Right hindlimb (tissue), 1 donor: ENCODE measurements at regions not wholly inside any gene's neighbourhood (a gene's known extent, or its start where the extent isn't known, plus 50 kb on each side); places are given as distances from the start of the nearest gene placed in this dataset.
"Not testable (repeated sequence)": the region's sequence is repeated elsewhere in the genome, so short reads cannot be mapped to it uniquely, and the experiment has no call there.

ENCODE experiments used
- DNase-seq: peaks from one replicate; pipeline ENCODE4 v3.0.0-alpha.2; 2018

- DNase-seq: no peak
Observed at GRCh38 chr12:114829833-114830232, 145.9 kb upstream of the TBX3 start.

DNA sequence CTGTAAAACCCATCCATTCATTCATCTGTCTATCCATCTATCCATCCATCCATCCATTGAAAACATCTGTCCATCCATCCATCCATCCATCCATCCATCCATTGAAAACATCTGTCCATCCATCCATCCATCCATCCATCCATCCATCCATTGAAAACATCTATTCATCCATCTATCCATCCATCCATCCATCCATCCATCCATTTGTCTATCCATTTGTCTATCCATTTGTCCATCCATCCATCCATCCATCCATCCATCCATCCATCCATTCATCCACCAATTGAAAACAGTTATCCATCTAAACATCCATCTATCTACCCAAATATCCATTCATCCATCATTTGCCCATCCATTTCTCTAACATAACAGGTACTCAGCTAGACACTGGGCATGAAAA lies 145.3 kb upstream of the TBX3 start:
- not testable (repeated sequence) for DNase-seq

GRCh38 chr12:114827461-114827860 lies 143.5 kb upstream of the TBX3 start:
- DNase-seq: no peak

GRCh38 chr12:114826244-114826643 lies 142.3 kb upstream of the TBX3 start:
- DNase-seq: no peak

DNA sequence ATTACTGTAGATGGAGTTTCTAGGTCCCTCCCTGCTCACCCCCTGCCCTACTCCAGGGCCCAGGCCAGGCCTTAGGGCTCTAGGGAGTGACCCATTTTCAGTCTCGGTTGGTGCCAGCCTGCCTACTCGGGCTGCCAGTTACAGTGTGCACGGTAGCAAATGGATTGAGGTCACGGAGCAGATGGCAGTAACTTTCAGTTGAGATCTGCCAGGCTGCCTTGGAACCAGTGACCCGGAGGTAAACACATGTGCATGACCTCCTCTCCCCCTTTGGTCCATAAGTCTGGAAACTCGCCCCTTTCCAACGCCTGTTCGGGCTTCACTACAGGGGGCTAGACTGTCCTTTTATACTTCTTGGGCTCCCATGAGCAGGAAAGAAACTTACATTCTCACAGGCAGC lies 139.7 kb upstream of the TBX3 start:
- DNase-seq: no peak

DNA sequence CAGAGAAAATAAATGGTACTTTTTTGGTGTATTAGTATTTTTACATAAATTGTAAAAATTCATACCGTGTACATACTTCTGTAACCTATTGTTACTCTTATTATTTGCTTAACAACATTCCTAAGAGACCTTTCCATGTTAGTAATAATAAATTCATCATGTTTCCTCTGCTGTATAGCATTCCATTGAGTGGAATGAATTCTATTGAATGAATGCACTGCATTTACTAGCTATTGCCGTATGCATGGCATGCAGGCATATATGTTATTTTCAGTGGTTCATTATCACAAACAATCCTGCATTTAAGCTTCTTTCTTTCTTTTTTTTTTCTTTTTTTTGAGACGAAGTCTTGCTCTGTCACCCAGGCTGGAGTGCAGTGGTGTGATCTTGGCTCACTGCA lies 137.6 kb upstream of the TBX3 start:
- DNase-seq: no peak

DNA sequence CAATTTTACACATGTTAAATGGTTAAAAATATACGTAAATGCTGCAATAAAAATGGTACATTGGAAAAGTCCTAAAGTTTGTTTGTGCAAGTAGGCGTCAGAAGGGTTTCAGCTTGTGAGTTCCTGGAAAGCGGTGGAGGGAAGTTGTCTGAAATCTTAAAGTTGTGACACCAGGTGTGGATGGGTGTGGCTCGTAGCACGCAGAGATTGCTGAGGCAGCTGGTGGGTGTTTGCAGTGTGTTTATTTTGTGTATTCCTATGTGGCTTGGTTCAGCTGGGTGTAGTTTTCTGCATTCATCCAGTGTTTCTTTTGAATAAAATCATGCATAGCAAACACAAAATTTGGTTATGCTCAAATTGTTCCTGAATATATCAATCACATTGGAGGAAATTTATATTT lies 136.8 kb upstream of the TBX3 start:
- DNase-seq: no peak

DNA sequence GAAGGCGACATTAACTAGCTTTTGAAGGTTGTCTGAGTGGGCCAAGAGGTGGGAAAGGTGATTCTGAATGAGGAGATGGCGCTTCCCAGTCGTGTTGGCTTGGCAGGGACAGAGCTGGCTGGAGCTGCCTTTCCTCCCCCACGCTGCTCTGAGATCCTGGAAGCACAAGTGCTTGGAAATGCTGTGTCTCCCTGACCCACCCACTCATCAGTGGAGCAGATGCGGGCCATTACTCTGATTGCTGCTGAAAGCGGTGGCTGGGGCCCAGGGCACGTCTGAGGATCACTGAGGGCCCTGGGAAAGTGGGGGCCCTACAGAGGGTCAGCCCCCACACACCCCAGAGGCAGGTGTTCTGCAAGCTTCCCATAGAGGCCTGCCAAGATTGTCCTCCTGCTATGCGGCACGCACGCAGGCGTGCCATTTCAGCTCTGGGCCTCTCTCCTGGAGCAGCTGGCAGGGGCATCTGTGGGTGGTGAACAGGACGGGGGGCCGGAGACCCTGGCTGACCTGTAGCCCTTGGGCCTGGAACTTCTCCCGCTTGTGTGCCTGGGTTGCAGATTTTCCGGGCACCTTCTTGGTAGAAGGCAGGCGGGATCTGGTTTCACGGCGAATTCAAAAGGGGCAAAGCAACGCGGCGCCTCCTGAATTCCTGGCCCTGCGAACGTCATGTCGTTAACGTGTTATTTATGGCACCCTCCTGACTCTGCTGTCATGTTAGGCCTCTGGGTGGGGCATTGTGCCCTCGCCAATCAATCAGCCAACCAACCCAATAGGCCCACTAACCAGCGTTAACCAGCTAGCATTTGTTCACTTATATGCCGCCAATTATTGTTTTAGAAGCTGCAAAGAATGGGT lies 133.8 kb upstream of the TBX3 start:
- DNase-seq: peak; percentile 87

DNA sequence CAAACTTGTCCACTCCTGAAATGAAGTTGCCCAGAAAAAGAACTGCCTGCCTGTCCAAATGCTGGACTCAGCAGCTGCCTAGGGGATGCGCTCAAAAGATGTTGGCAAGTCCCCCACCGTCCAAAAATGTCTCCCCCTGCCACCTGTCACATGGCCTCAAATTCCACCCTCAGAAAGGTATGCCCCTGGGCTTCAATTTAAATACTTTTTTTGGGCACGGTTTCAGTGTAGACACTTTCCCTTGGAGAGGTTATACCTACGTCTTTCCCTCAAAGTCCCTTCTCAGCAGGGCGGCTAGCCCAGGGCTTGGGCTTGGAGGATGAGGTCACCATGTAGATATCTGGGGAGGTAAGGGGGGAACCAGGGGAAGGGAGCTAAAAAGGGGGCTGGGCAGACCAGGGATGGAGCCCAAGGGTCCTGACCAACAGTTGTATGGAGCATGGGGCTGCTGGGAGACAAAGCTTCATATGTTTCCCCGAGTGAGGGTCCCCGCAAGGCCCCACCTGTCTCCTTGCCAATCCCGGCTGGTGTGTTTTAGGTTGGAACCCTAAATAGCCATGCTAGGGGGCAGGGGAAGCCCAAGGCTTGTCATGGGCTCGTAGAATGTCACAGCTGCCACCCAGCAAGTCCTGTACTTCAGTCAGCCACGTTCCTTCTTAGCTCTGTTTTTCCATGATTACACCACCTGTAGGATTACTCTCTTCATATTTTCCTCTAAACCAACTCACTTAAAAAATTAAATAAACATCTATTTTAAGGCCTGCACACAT lies 131.2 kb upstream of the TBX3 start:
- no peak for DNase-seq

GRCh38 chr12:114812858-114813761 lies 129.1 kb upstream of the TBX3 start:
- peak; percentile 35 for DNase-seq

DNA sequence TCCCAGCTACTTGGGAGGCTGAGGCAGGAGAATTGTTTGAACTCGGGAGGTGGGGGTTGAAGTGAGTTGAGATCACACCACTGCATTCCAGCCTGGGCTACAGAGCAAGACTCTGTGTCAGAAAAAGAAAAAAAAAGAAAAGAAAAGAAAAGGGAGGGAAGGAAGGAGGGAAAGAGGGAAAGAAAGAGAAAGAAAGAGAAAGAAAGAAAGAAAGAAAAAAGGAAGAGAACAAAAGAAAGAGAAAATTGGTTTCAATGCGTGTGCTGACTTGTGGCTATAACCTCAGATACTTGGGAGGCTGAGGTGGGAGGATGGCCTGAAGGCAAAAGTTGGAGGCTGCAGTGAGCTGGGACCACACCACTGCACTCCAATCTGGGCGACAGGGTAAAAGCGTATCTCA lies 128.4 kb upstream of the TBX3 start:
- DNase-seq: no peak

DNA sequence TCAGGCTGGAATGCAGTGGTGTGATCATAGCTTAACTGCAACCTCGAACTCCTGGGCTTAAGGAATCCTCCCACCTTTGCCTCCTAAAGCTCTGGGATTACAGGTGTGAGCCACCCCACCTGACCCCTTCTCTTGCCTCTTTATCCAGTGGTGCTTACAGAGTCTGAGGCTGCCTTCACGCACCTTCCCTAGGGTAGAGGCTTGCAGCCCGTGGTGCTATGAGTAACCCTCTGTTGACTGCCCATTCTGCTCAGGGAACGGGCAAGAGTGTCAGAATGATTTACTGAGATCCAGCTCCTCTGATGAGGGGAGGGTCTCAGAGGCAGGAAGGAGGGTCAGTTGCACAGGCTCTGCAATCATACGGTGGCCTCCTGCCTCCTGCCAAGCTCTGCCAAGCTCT lies 125.1 kb upstream of the TBX3 start:
- DNase-seq: no peak

DNA sequence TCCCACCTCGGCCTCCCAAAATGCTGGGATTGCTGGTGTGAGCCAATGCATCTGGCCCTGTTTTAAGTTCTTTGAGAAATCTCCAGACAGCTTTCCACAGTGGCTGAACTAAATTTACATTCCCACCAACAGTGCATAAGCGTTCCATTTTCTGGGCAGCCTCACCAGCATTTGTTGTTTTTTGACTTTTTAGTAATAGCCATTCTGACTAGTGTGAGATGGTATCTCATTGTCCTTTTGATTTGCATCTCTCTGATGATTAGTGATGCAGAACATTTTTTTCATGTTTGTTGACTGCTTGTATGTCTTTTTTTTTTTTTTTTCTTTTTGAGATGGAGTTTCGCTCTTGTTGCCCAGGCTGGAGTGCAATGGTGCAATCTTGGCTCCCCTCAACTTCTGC lies 117.4 kb upstream of the TBX3 start:
- not testable (repeated sequence) for DNase-seq

GRCh38 chr12:114800566-114800965 lies 116.6 kb upstream of the TBX3 start:
- DNase-seq: not testable (repeated sequence)

DNA sequence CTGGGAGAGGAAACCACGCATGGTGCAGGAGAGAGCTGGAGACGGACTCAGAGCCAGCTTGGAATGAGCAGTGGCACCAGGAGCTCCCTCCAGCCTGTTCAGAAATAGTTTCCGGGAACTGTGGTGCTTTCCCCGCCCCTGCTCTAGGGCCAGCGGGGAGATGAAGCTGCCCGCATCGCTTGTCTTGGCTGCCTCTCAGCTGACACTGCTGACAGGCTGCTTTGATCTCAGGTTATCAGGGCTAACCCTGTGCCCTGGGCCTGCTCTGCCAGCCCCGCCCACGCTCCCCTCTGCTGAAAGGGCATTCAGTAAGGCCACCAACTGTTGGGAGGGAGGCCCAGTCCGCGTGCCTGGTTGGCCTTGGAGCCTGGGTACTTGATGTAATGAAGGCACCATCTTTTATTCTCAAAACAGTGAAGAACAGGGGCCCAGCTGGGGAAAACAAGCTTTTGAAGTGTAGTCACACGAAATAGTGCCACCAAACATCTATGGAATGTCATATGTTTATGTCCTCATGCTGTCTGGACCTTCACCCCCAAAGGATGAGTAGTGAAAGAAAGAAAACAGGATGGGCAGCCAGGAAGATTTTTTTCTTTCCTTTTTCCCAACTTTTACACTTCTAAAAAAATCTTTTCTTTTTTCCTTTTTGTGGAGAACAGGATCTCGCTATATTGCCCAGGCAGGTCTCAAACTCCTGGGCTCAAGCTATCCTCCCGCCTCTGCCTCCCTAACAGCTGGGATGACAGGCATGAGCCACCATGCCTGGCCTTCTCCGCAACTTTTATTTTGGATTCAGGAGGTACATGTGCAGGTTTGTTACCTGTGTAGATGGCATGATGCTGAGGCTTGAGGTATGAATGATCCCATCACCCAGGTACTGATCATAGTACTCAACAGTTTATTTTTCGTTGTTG lies 115.9 kb upstream of the TBX3 start:
- DNase-seq: peak; percentile 45

DNA sequence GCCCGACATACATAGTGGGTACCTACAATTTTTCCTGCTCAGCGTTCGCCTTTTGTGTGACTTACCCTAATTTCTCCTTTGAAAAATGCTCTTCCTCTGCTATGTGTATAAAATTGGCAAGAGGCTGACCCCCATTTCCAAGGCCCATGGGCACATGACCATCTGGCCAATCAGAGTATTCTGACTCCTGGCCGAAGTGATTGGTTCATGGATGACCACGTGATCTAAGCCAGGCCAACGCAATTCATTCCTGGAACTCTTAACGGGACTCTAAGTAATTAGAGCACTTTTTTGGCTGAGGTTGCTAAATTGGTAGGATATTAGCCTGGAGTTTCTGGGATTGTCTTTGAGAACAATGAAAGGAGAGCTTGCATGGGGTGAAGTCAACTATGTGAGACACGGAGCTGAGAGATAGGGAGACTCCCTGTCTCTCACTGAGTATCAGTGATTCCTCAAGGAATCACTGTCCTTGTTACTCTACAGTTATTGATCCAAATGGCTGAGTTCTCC lies 110.1 kb upstream of the TBX3 start:
- DNase-seq: no peak

DNA sequence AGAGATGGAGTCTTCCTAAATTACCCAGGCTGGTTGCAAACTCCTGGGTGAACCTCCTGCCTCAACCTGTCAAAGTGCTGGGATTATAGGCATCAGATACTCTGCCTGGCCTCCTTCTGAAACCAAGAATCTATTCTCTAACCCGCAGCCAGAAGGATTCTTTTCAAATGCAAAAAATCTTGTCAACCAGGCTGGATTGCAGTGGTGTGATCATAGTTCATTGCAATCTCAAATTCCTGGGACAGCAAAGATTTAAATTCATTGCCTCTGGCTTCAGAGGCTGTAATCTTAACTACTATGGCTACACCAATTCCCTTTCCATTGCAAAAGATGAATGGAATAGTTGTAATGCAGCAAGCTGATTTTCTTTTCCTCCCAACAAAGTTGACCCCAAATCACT lies 106.3 kb upstream of the TBX3 start:
- no peak for DNase-seq

- DNase-seq: no peak
Observed at GRCh38 chr12:114789821-114790220, 105.8 kb upstream of the TBX3 start.

DNA sequence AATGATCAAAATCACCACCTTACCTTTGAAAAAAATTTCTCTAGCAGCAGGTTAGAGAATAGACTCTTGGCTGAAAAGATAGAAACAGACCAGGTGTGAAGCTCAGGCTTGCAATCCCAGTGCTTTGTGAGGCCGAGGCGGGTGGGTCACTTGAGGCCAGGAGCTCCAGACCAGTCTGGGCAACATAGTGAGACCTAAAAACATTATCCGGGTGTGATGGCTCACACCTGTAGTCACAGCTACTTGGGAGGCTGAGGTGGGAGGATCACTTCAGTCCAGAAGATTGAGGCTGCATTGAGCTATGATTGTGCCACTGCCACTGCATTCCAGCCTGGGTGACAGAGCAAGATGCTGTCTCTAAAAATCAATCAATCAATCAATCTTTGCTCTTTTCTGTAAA lies 105.3 kb upstream of the TBX3 start:
- no peak for DNase-seq

DNA sequence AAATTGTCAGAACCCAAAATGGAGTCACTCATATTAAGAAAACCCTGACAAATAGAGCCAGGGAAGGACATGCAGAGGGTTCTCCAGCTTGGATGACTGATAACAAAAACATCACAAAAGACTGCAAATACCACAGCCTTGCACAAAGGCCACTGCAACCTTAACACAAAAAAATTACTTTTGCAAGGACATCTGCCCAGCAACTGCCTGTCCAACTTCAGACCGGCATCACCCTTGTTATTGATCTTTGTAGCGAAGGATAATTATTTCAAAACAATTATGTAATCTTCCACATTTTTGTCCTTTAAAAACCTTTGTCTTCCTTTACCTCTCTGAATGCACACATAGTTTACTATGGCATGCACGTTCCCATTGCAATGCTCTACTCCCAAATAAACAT lies 100.6 kb upstream of the TBX3 start:
- DNase-seq: no peak

- no peak for DNase-seq
Observed at GRCh38 chr12:114783089-114783618, 99.2 kb upstream of the TBX3 start.
